KMS-11 (cell line): ENCODE measurements at regions not wholly inside any gene's neighbourhood (a gene's known extent, or its start where the extent isn't known, plus 50 kb on each side); places are given as distances from the start of the nearest gene placed in this dataset.
"Not testable (repeated sequence)": the region's sequence is repeated elsewhere in the genome, so short reads cannot be mapped to it uniquely, and the experiment has no call there.

Experiments used
- H2AFZ ChIP-seq: fragments of 200-600 bp; sonication (generic); 2 replicates; pipeline ENCODE4 v1.6.1; 2016; ENCODE audit warnings: antibody characterized with exemption, mixed run types, low read depth
- H3K27ac ChIP-seq: fragments of 200-600 bp; sonication (generic); 2 replicates; pipeline ENCODE4 v1.6.1; 2016; ENCODE audit warnings: mild to moderate bottlenecking, mixed run types
- H3K27me3 ChIP-seq: fragments of 200-600 bp; sonication (generic); 2 replicates; pipeline ENCODE4 v1.6.1; 2017; ENCODE audit warnings: mild to moderate bottlenecking, low read depth, mixed run types, moderate library complexity; ENCODE audit not compliant: insufficient read depth
- H3K36me3 ChIP-seq: fragments of 200-600 bp; sonication (generic); 2 replicates; pipeline ENCODE4 v1.6.1; 2017; ENCODE audit warnings: mild to moderate bottlenecking, mixed run types; ENCODE audit not compliant: insufficient read depth
- H3K4me1 ChIP-seq: fragments of 200-600 bp; sonication (generic); 2 replicates; pipeline ENCODE4 v1.6.1; 2016; ENCODE audit warnings: mild to moderate bottlenecking, low read depth, mixed run types; ENCODE audit not compliant: poor library complexity, severe bottlenecking
- H3K4me2 ChIP-seq: fragments of 200-600 bp; sonication (generic); 2 replicates; pipeline ENCODE4 v1.7.0; 2016; ENCODE audit warnings: mild to moderate bottlenecking, mixed run types
- H3K4me3 ChIP-seq: fragments of 200-600 bp; sonication (generic); IDR thresholded peaks from 2 replicates; pipeline ENCODE4 v1.6.1; 2017; ENCODE audit warnings: low read depth, low read length, mixed read lengths; ENCODE audit not compliant: insufficient read depth
- H3K79me2 ChIP-seq: fragments of 200-600 bp; sonication (generic); 2 replicates; pipeline ENCODE4 v1.6.1; 2016; ENCODE audit warnings: low read depth, mixed run types; ENCODE audit not compliant: insufficient read depth
- H3K9ac ChIP-seq: fragments of 200-600 bp; sonication (generic); 2 replicates; pipeline ENCODE4 v1.6.1; 2016; ENCODE audit warnings: mild to moderate bottlenecking, mixed run types
- H4K20me1 ChIP-seq: fragments of 200-600 bp; sonication (generic); 2 replicates; pipeline ENCODE4 v1.6.1; 2016; ENCODE audit warnings: mild to moderate bottlenecking, mixed run types; ENCODE audit not compliant: insufficient read depth
- TF ChIP-seq, protein P1 (sequence below): fragments of 200-600 bp; sonication (generic); conservative IDR thresholded peaks from 2 replicates; pipeline ENCODE4 v1.6.1; 2017; ENCODE audit warnings: low read depth, mild to moderate bottlenecking, antibody characterized with exemption, low read length, moderate library complexity, mixed read lengths

- Histone ChIP-seq H3K4me2 (no peak overlapping the region), H3K27me3 (no peaks in the 10 kb centered on the region)
Observed at GRCh38 chr9:89850631-89851325, 246.0 kb downstream of the GADD45G start.

DNA sequence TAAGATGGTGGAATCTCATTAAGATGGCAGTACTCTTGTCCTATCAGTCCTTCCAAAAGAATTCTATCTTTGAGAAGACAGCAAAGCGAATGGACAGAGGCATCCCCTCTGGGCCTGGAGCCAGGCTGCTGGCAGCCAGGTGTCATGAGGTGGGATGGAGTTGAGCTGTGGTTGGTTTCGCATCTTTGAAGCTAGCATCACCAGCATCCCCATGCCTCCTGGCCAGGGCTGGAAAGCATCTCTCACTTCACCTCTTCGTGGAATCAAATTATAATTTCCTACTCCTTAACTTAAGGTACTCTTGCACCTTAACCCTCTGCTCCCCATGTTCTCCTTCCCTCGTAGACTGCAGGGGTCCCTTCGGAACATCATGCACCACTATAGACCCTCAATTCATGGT is 248.3 kb downstream of the GADD45G start:
- no peak overlapping the region for H2AFZ ChIP-seq
- H3K27me3 ChIP-seq, result no peaks in the 10 kb centered on the region
- H3K4me2 ChIP-seq, result no peak overlapping the region
- no peak overlapping the region for H3K27ac ChIP-seq
- no peaks in the 10 kb centered on the region for H3K4me1 ChIP-seq
- no peaks in the 10 kb centered on the region for H3K36me3 ChIP-seq
- no peak overlapping the region for H3K4me3 ChIP-seq
- H3K9ac ChIP-seq, result no peak overlapping the region
- TF ChIP-seq, protein P1, sequence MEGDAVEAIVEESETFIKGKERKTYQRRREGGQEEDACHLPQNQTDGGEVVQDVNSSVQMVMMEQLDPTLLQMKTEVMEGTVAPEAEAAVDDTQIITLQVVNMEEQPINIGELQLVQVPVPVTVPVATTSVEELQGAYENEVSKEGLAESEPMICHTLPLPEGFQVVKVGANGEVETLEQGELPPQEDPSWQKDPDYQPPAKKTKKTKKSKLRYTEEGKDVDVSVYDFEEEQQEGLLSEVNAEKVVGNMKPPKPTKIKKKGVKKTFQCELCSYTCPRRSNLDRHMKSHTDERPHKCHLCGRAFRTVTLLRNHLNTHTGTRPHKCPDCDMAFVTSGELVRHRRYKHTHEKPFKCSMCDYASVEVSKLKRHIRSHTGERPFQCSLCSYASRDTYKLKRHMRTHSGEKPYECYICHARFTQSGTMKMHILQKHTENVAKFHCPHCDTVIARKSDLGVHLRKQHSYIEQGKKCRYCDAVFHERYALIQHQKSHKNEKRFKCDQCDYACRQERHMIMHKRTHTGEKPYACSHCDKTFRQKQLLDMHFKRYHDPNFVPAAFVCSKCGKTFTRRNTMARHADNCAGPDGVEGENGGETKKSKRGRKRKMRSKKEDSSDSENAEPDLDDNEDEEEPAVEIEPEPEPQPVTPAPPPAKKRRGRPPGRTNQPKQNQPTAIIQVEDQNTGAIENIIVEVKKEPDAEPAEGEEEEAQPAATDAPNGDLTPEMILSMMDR, result no peak
- no peaks in the 10 kb centered on the region for H3K79me2 ChIP-seq
- H4K20me1 ChIP-seq, result no peaks in the 10 kb centered on the region

More at GRCh38 chr9:89850631-89851325, 246.0 kb downstream of the GADD45G start:
- Histone ChIP-seq H2AFZ (no peak overlapping the region), H3K4me3 (no peak overlapping the region), H3K27ac (no peak overlapping the region), H4K20me1 (no peaks in the 10 kb centered on the region), H3K9ac (no peak overlapping the region), H3K79me2 (no peaks in the 10 kb centered on the region), H3K36me3 (no peaks in the 10 kb centered on the region), H3K4me1 (no peaks in the 10 kb centered on the region)
- TF ChIP-seq, protein P1, result no peak

DNA sequence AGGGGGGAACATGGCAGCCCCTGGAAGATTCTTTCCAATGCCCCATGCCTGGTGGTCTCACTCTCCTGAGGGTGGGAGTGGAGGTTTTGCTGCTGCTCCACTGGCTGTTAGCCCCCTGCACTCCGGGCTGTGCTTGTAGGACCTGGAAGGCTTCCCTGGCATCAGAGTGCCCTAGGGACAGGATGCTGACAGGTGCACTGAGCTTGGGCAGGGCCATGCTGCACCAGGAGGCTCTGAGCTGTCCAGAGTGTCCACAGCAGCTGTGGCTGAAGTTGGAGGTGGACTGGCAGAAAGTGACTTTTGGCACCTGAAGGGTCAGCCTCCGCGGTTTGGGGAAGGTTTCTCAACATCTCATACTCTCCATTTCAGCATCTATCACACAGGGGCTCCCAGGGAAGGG is 249.1 kb downstream of the GADD45G start:
- Histone ChIP-seq H2AFZ (no peak overlapping the region), H3K27ac (no peak overlapping the region), H3K79me2 (no peaks in the 10 kb centered on the region), H3K4me3 (no peak overlapping the region), H3K36me3 (no peaks in the 10 kb centered on the region), H3K27me3 (no peaks in the 10 kb centered on the region), H3K9ac (no peak overlapping the region), H4K20me1 (no peaks in the 10 kb centered on the region), H3K4me2 (no peak overlapping the region), H3K4me1 (no peaks in the 10 kb centered on the region)
- TF ChIP-seq, protein P1, result no peak

DNA sequence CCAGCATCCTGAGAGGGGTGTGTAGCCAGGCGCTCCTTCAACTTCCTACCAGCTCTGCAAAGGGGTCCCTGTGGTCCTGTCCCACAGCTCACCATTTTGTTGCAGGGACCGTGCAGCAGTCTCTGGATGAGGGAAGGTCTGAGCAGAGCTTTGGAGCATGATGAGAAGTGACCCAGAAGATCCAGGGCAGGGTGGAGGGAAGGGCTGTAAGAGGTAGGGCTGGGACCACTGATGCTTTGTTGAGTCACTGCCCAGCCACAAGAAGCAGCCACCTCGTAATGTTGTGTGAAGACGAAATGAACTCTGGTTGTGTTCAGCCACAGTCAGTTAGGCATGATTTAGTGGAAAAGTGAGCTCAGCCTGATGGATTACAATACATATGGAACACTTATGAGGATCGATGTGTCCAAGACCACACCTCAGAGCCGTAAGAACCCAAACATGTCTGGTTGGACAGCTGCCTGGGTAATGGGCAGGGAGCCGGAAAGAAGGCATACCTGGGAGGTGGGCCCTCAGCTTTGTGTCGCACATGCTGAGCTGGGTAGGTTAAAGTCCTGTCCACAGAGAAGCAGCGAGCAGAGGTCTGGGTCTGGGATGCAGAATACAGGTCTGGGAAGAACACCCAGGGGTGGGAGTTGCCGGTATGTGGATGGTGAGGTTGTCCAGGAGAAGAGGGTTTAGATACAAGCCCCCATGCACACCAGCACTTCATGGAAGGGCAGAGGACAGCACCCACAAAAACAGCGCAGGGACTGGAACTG is 250.1 kb downstream of the GADD45G start:
- Histone ChIP-seq H3K9ac (no peak overlapping the region), H3K27ac (no peak overlapping the region), H3K4me3 (no peak overlapping the region), H3K36me3 (no peaks in the 10 kb centered on the region), H2AFZ (no peak overlapping the region), H3K4me1 (no peaks in the 10 kb centered on the region), H3K27me3 (no peaks in the 10 kb centered on the region), H3K79me2 (no peaks in the 10 kb centered on the region), H4K20me1 (no peaks in the 10 kb centered on the region), H3K4me2 (no peak overlapping the region)
- TF ChIP-seq, protein P1, result no peak

DNA sequence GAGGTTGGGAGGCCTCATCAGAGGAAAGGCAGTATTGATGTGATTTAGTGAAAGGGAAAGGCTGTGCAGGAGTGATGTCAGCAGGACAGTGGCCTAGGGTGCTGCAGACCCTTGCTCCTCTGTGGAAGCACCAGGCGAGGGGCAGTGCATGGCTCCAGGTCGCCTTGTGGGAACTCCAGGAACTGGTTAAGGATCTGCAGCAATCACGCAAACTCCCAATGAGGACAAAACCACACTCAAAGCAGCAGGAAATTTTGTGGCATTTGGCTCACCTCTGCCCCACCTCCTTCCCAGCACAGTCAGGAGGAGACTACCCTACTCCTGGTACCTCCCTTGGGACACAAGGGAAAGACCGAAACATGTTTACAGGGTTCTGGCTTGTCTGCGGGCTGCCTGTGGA is 251.5 kb downstream of the GADD45G start:
- H3K4me2 ChIP-seq, H3K27ac ChIP-seq, H4K20me1 ChIP-seq, H2AFZ ChIP-seq, H3K79me2 ChIP-seq, H3K4me1 ChIP-seq, H3K9ac ChIP-seq, H3K4me3 ChIP-seq, H3K27me3 ChIP-seq, H3K36me3 ChIP-seq: not testable (repeated sequence)

GRCh38 chr9:89856950-89857349 is 252.1 kb downstream of the GADD45G start:
- H3K4me1 ChIP-seq, H3K27me3 ChIP-seq, H3K36me3 ChIP-seq, H3K9ac ChIP-seq, H3K27ac ChIP-seq, H3K4me3 ChIP-seq, H2AFZ ChIP-seq, H3K79me2 ChIP-seq, H3K4me2 ChIP-seq, H4K20me1 ChIP-seq: not testable (repeated sequence)

- H4K20me1 ChIP-seq, H2AFZ ChIP-seq, H3K27ac ChIP-seq, H3K4me1 ChIP-seq, H3K4me3 ChIP-seq, H3K36me3 ChIP-seq, H3K9ac ChIP-seq, H3K79me2 ChIP-seq, H3K27me3 ChIP-seq, H3K4me2 ChIP-seq: not testable (repeated sequence)
Observed at GRCh38 chr9:89859842-89860241, 255.0 kb downstream of the GADD45G start.
